ENCODE measurements at regions not wholly inside any gene's neighbourhood (a gene's known extent, or its start where the extent isn't known, plus 50 kb on each side); places are given as distances from the start of the nearest gene placed in this dataset.

- no peak for DNase-seq
Measured at GRCh38 chr13:91292630-91293221, 54.8 kb upstream of the MIR17HG start.

DNA sequence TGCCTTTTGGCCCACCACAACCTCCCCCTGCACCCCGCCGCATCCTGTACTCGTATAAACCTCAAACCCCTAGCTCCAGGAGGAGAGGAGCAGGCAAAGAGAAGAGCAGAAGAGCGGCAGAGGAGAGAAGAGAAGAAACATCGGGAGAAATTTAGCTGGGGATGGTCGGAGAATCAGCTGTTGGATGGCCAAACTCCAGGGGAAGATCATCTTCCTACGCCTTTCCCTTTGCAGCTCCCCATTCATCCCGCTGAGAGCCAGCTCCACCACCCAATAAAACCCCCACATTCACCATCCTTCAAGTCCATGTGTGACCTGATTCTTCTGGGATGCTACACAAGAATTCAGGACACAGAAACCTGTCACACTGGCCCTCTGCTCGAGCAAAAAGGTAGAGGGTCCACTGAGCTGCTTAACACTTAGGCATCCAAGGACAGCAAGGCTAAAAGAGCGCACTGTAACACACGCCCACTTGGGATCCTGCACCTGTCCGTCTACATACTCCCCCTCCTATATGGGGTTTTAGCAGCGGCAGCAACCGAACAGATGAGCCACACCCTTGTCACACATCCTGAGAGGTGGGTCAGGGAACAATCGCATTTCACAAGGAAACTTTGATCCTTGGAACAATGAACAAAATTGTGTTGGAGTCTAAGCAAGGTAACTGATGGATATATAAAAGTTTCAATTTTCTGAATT lies 51.6 kb upstream of the MIR17HG start:
- no peak for DNase-seq

GRCh38 chr13:91297503-91297902 lies 50.0 kb upstream of the MIR17HG start:
- no peak for DNase-seq
